ENCODE measurements at regions not wholly inside any gene's neighbourhood (a gene's known extent, or its start where the extent isn't known, plus 50 kb on each side); places are given as distances from the start of the nearest gene placed in this dataset.

DNA sequence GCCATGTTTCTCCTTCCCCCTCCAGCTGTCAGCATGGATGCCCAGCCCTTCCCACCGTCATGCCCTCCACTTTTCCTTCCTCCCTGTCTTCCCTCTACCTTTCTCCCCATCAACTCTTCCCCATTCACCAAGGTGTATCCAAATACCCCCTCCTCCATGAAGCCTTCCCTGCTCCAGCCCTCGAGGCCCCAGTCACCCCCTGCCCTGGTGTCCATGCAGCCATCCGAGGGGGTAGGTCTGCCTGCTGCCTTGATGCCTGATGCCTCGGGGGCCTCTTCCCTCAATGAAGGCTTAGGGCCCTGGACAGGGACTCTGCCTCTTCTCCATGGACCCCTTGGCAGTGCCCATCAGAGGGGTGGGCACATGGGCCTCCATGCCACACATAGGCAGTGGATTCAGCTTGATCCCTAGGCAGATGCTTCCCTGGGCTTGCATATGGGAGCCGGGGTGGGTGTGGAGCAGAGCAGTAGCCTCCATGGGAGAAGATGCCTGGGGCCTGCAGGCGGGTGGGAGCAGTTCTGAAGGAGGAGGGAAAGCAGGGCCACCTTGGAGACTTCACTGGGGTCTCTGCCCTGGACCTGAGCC lies 795.8 kb downstream of the BRD1 start:
- no peak for DNase-seq

DNA sequence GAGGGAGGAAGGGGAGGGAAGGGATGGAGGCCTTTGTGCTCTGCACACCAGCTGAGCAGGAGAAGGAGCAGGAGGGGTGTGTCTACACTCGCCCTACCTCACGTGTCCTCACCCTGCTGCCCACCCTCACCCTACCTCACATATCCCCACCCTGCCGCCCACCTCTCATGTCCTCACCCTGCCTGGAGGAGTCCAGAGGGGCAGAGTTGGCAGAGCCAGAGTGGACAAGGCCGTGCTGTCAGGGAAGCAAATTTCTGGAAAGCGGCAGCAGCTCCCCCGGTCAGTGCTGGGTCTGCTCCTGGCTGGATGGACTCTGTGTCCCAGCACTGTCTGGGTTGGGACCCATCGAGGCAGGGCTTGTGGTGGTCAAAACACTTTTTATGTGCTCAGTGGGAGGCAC lies 799.6 kb downstream of the BRD1 start:
- DNase-seq: no peak

DNA sequence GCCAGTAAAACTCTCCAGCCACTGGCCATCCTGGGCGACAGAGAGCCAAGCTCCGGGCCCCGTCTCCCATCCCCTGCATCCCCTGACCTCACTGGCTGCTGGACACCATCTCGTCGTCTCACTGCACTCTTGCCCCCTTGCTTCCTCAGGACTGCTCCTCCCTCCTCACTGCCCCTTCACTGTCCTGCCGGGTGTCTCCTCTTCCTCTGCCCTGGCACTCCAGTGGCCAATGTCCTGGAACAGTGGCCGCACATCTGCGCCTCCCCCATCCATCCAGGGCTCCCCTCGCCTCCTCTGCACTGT lies 800.4 kb downstream of the BRD1 start:
- no peak for DNase-seq

DNA sequence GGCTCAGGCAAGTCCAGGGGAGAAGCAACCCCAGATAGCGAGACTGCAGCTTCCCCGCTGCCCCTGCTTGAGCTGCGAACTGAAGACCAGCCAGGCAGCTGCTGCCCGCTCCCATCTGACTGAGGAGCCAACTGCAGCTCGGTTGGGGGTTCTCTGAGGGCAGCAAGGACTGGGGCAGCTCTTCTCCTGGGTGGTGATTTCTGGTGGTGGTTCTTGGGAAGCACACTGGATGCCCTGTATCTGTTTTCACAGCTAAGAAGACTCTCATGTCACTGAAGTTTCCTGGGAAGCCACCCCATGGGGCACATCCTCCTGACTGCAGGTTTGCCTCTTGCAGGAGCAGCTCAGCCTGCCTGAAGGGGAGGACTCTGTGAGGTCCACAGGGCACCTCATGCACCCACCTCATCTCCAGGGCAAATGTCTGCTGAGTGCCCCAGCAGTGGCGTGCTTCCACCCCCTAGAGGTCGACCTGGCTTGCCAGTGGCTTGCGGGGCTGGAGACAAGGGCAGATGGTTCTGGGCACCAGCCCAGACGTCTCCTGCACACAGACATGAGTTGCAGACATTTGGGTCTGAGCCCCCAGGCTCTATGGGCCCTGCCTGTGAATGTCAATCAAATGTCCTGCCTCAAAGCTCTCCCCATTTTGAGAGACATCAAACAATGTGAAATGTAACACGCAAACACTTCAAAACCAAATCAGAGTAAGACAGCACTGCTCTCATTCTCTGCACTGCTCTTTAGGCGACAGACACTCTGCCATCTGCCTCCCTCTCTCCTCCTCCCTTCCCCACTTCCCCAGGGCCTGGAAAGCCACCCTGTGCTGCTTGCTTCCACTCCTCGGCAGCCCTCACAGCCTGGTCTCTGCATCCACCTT lies 800.9 kb downstream of the BRD1 start:
- no peak for DNase-seq

DNA sequence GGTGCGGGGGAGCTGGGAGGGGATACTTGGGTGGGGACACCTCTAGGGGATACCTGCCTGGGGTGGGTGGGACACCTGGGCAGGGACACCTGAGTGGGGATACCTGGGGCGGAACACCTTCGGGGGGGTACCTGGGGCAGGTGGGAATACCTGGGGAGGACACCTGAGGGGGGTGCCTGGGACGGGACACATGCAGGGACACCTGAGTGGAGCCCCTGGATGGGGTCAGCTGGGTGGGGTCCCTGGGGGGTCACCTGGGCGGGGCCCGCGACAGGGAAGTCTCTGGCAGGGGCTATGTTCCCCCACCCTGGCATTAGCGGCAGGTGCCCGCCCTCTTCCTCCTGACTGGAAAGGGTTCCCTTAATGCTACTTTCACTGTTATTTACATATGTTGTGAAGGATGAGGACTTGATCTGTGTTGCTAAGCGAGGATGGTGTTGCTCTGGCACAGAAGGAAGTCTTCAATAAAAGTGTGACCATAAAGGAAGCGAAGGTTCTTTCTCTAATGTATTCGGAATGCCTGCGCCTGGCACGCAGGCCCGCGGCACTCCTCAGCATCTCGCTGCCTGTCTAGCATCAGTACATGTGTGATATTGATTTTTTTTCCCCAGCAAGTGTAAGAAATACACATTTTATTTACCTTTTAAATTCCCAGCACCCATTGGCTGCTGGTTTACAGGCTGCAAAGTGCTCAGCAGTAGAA lies 801.7 kb downstream of the BRD1 start:
- DNase-seq: no peak

DNA sequence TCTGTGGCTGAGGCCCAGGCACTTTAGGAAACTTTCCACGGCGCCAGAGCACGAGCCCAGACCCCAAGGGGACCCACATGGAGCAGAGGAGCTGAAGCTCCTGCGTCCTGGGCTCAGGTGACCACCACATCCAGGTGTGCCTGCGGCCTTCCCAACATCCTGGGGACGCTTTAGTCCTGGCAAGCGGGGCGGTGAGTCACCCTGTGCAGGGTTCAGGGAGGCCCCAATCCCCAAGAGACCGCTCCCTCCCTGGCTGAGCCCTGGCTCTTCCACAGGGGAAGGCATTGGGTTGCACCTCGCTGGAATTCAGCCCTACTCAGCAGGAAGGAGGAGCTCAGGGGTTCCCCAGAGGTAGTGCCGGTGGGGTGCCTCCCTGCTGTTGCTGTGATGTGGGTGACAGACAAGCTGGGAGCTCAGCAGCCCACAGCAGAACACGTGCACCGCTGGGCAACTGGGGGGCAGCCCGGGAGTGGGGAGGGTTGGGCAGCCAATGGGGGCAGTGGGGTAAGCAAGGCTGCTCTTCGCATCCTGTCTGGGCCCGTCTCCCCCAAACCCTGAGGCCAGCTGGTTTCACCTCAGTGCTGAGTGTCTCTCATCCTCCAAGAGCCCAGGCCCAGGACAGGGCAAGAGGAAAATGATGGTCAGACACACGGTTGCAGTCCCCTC lies 802.8 kb downstream of the BRD1 start:
- no peak for DNase-seq

DNA sequence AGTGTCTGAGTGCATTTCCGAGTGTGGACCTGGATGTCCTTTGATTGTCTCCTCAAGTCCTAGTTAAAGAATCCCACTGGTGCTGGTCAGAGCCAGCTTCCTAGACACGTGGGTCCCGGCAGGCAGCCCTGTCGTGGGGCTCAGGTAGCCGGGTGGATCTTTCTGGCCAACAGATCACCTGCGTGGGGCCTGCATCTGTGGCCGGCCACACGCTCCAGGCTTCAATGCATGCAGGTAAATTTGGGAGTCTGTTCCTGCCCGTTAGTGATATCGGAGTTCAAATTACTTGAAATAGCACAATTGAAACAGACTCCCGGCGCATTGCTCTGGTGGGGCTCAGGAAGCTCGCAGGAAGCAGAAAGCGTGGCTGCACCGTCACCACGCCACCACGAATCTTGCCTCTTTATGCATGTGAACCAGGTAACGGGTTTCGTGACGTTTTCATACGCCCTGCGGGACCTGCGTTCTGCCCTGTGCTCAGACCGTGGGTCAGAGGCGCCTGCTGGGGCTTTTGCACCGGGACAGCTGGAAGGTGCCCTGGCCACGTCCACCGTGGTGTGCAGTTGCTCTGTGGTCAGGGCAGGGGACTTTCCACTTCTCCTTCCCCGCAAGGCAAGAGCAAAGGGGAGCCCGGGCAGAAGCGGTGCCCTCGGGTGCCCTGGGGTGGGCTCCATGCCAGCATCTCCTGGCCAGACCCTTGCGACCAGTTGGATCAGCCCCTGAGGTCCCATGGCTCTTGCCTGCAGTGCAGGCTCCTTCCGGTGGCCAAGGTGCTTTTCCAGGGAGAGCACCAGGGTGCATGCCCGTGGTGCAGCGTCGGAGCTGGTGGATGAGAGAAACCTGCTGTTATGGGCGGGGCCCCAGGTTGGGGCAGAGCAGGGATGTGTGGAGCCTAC lies 803.5 kb downstream of the BRD1 start:
- no peak for DNase-seq

DNA sequence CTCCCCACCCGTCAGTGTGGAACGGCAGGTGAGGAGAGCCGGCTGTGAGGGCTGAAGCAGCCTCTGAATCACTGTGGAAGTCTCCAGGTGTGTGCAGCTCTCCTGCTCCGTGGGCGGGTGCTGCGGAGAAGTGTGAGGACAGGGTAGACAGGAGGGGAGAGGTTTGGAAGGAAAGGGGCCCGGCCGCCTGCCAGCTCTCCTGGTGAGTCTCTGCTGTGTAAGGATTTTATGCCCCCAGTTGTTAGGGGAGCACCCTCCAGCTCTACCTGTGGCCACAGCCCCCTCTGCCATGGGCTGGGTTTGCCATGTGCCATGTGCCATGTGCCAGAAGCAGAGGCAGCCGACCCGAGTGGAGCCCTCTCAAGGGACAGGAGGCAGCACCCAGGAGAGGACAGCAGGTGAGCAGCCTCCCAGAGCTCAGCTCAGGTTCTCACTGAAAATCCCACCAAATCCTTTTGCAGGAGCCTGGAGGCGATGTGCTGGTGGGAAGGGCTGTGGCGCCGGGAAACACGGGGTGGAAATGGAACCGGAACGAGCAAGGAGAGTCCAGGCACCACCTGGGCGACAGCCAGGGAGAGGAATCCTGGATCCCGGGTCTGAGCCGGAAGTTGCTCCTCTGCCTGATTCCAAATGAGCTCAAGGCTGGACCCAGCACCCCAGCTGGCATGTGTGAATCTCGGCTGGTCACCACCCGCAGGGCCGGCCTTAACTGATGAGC lies 804.4 kb downstream of the BRD1 start:
- DNase-seq: no peak

DNA sequence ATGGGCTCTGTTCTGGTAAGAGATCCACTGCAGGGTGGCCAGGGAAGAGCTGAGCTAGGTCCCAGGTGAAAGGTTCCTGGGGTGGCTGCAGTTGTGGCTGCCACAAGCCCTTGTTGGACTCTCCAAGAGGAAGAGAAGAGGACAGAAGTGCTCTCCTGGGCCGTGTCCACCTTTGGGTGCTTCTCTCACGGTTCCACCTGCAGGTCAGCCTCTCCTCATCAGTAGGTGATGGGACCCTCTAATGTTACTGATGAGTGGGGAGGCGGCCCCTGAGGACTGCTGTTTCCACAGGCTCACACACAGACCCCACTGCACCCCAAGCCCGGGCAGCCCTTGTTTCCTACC lies 804.9 kb downstream of the BRD1 start:
- DNase-seq: no peak

DNA sequence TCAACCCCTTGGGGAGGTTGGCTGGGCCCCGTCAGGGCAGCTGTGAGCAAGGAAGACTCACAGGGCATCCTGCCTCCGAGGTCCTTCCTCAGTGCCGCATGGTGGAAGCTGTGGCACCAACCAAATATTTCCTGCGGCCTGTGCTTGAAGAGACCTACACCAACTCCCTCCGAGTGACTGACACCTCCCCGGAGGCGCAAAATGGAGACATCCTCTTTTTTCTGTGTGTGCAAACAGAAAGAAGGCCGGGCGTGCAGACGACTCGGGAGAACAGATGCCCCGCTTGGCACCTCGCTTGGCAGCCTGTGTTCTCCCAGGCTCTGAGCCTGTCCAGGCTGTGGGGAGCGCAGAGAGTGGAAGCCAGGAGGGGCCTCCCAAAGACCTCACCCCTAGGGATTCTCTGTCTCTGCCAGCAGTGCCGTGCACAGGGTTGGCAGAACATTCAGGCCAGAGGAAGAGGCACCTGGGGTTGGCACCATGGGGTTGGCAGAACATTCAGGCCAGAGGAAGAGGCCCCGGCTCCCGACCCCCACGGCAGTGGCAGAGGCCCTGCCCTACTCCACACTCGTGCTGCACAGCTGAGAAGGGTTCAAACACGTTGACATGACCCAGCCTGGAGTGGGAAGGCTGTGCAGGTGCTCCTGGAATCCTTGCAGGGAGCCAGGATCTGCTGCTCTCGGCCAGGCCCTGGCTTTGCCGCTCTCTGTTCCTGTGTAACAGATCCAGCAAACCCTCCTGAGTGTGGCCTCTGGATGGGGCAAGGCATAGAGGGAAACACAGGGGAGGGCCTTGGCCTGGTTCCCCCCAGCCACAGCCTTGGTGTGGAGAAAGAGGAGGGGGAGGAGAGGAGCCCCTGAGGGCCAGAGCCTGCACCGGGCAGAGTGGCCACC lies 805.5 kb downstream of the BRD1 start:
- no peak for DNase-seq

DNA sequence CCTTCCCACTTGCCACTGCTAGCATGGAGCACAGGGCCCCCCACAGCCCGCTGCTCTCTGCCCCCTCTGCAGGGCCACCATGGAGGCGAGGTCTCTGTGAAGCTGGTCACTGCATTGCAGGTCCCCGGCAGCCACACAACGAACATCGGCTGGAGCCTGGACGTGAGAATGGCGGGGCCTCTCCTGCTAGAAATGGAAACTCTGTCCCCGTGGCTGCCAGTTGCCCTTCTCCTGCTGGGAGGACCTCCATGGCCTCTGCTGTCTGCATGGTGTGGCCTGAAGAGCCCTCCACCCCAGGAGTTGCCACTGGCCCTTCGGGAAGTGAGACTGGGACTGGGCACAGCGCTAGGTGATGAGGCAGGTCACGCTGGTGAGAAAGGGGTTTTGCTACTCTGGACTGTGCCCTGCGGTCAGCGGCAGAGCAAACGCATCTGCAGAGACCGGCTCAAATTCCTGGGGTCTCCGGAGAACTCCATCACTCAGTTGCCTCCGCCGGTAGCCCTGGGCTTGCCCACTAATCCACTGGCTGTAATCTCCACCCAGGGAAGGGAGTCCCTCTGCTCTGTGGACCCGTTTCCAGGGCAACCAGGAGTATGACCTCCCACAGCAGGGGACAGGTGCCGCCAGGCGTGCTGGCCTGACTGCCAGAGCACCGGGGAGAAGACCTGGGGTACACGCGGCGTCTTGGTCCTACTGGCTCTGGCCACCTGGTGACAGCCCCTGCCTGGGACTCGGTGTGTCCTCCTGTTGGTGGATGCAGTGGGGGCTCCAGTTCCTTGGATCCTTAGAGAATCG lies 806.3 kb downstream of the BRD1 start:
- DNase-seq: no peak

DNA sequence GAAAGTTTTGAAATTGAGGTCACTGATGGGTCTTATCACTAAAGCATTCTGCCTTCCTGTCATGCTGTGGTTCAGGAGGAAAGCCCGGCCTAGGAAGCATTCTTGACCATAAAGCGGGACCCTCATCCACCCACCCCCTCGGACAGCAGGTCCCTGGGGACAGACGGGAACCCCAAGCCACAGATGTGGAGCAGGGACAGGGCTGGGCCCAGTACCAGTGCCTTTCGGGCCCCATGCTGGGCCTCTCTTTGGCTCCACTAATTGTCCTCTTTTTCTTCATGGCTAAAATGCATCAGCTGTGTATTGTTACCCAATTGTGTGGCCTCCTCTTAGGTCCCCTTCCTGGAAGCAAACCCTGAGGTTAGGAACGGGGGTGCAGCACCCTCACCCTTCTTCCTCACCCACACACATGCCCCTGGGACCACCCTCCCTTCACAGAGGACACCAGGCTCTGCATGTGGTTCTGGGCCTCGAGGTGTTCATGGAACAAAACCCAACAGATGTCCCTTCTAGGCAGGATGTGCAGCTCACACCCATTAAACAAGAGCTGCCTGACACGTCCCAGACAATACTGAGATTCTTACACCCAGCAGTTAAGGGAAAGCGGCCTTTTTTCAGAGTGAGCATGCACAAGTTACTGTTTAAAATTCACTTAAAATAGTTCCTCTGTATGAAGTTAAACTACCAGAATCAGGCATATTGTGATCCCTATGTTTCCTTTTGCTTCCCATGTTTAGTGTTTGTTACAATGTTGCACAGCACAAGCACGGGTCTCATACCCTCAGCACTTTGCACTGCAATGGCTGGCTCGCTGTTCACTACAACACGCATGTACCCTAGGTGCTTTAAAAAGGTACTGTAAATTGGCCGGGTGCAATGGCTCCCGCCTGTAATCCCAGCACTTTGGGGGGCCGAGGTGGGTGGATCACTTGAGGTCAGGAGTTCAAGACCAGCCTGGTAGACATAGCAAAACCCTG lies 807.6 kb downstream of the BRD1 start:
- no peak for DNase-seq

DNA sequence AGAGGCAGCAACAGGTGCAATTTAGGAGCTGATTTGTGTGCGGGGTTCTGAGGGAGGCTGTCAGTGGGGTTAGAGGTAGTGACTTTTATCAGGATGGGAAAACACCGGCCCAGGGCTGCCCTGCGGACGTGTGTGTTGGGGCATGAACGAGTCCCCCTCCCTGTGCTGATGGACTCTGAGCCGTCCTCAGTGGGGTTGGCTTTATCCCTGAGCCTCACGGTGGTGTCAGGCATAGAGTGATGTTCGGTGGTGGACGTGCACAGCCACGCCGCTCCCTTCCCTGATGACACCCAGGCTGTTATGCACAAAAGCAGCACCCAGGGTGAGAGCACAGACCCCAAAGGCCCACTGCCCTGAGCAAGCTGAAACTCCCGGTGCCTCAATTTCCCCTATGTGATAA lies 809.1 kb downstream of the BRD1 start:
- no peak for DNase-seq

DNA sequence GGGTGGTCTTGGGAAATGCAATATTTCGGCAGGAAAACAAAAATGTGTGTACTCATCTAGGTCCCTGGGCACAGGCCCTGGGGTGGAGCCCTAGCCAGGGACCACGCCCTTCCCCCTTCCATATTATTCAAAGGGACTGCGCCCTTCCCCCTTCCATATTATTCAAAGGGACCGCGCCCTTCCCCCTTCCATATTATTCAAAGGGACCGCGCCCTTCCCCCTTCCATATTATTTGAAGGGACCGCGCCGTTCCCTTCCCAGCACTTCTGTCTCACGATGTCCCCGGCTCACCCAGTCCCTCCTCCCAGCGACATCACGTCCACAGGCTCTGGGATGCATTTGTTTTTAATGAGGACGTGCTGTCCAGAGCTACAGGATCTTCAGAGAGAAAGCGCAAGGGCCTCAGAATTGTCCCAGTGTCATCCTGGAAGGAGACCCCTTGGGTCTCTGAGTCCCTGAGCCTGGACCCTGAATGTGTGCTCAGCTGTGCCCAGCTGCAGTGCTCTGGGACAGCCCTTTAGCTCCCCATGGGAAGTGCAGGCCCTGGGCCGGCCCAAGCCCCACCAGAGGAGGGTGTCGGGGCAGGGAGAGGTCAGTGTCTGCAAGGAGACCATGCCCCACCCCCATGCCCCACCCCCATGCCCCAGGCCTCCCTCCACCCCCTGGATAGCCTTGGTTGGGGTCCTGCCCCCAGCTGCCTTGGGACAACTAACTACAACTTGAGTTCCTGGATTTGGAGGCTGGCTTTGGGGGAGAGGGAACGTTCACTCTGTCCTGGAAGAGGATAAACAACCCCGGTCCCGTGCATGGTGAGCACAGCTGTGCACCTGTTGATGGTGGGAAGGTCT lies 810.0 kb downstream of the BRD1 start:
- no peak for DNase-seq

DNA sequence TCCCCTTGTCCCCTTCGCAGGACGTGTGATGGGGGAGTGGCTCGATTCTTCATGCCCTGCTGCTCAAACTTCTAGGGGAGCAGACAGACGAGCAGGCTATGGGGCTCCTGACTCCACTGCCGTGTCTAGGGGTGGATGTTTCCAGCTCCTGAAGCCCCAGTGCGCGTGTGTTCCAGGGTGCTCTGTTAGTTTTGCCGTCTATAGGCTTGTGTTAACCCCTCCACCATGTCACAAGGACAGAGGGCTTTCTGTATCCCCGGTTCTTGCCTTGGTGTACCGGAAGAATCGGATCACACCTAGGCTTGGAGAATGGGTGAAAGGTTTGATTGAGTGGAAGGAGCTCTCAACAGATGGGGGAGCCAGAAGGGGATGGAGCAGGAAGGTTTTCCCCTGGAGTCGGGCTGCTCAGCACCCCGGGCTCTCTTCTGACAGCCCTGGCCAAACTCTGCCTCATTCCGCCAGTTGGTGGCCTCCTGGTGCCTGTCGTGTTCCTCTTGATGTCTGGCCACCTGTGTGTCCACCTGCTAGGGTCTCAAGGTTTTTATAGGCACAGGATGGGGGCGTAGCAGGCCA lies 810.7 kb downstream of the BRD1 start:
- no peak for DNase-seq

DNA sequence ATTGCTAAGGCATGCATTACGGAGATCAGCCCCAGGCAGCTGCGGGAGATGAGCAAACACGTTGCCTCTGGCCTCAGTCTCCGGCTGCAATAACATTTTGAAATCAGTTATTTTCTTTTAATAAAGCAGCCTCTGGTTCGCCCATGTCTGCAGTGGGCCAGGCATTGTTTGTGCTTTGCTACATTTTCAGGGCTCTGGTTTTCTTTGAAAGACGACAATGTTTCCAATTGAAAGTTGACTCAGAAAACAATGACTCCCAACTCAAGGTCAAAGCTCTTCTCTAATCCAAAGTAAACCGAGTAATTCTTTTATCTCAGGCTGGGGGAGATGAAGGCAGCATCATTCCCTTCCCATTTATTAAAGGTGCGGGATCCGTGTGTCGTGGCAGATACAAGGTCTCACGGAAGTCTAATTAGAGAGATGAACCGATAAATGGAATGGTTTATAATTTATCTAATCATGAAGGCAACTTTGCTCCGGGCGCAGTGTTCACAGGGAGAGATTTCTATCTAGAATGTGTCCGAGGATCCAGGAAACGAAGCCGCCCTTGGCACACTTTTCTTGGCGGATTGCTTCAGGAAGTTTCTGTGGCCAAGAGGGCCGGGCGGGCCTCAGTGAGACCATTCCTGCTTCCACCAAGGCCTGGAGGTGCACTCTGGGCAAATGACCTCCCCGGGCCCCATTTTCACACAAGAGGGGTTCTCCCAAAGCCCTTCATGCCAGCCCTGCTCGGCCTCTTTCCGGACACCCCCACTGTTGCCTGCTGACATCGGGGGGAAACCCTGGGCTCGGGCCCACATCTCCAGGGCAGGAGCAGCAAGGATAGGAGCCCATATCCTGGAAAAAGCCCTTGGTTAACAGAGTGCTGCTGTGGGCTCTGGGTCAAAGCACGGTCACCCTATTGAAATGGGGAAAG lies 811.4 kb downstream of the BRD1 start:
- DNase-seq: no peak
